Heart left ventricle (tissue), 13 donors: ENCODE measurements at regions not wholly inside any gene's neighbourhood (a gene's known extent, or its start where the extent isn't known, plus 50 kb on each side); places are given as distances from the start of the nearest gene placed in this dataset.

ENCODE experiments used
- POLR2A ChIP-seq, 2 donors: fragments of 450-650 bp; IDR thresholded peaks; one replicate each; pipeline ENCODE4 v1.6.1; 2017; ENCODE audit warnings: antibody characterized with exemption in 2 of 2, mild to moderate bottlenecking in 2 of 2, moderate library complexity in 2 of 2
- TF ChIP-seq, protein P1 (sequence below), 12 donors: fragments of 200-600 bp; sonication (generic) in 4 of 12; IDR thresholded peaks; one replicate each; pipeline versions ENCODE4 v1.5.0 to v1.8.0; 2018 to 2022; ENCODE audit warnings: antibody characterized with exemption in 12 of 12, mild to moderate bottlenecking in 5 of 12
- donor health status: ischemic (EF 13 %, LVEDD 7.1; RV severe dilation, severe dysfunction).
- donor health status: DM: no; HTN: yes; CAD: no.
- donor health status: DM: no; HTN: no; CAD: no.
- donor health status: ischemic (EF 25% LVEDD 6.9; RV normal size, moderate dysfunction).
- donor health status: ischemic (EF 25% LVEDD 5.7; RV mildly dilated, moderate dysfunction).
- donor health status: ischemic (EF 35%, LVEDD 5.7; RV mildly dilated, moderate dysfunction).
- donor health status: nonischemic (EF 11% LVEDD 7.7; RV severe dilation, severe dysfunction).
- donor health status: DM: yes; HTN: yes; CAD: no.
- donor health status: PGD.
- donor health status: ischemic (EF 29% LVEDD 5.4; RV normal size, mild dysfunction).
- donor health status: nonischemic (EF 23%, LVEDD 6.1; RV moderate dilation, normal function).

DNA sequence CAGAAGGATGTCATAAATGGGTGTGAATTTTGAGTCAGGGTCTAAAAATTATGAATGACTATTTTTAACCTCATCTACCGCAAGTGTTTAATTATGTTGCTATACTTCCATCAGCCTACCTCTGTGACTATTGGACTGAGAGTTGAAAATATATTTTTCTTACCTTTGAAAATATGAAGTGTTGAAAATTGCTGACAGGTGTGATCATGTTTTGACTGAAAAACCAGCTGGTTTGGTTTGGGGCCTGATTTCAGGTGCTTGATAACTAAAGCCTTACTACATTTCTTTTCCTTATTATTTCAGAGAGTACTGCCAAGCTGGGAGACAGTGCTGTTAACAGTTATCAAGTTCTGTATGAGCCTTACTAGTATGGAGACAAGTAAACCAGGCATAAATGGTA is 107.2 kb upstream of the DUSP10 start:
- TF ChIP-seq POLR2A (IDR thresholded peaks at IDR 0.05) = no peak
- TF ChIP-seq, protein P1, sequence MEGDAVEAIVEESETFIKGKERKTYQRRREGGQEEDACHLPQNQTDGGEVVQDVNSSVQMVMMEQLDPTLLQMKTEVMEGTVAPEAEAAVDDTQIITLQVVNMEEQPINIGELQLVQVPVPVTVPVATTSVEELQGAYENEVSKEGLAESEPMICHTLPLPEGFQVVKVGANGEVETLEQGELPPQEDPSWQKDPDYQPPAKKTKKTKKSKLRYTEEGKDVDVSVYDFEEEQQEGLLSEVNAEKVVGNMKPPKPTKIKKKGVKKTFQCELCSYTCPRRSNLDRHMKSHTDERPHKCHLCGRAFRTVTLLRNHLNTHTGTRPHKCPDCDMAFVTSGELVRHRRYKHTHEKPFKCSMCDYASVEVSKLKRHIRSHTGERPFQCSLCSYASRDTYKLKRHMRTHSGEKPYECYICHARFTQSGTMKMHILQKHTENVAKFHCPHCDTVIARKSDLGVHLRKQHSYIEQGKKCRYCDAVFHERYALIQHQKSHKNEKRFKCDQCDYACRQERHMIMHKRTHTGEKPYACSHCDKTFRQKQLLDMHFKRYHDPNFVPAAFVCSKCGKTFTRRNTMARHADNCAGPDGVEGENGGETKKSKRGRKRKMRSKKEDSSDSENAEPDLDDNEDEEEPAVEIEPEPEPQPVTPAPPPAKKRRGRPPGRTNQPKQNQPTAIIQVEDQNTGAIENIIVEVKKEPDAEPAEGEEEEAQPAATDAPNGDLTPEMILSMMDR (IDR thresholded peaks at IDR 0.05) = no peak
